Midbrain (tissue), 1 donor: ENCODE measurements at regions not wholly inside any gene's neighbourhood (a gene's known extent, or its start where the extent isn't known, plus 50 kb on each side); places are given as distances from the start of the nearest gene placed in this dataset.

ENCODE experiments used
- DNase-seq: peaks from one replicate; lab custom pipeline; 2025; lab: John Stamatoyannopoulos, UW

- no peak for DNase-seq
Measured at GRCh38 chr9:99282406-99282805, 60.3 kb downstream of the SEC61B start.

GRCh38 chr9:99285965-99286364 is 63.9 kb downstream of the SEC61B start:
- DNase-seq, result no peak

- DNase-seq, result no peak
Measured at GRCh38 chr9:99286536-99286935, 64.5 kb downstream of the SEC61B start.

- no peak for DNase-seq
Measured at GRCh38 chr9:99287641-99288040, 65.6 kb downstream of the SEC61B start.

GRCh38 chr9:99288830-99289229 is 66.7 kb downstream of the SEC61B start:
- no peak for DNase-seq

- no peak for DNase-seq
Measured at GRCh38 chr9:99294850-99295461, 72.9 kb downstream of the SEC61B start.

GRCh38 chr9:99296291-99296951 is 74.3 kb downstream of the SEC61B start:
- DNase-seq, result no peak

GRCh38 chr9:99298614-99299013 is 76.5 kb downstream of the SEC61B start:
- no peak for DNase-seq

- DNase-seq, result peak; percentile 6
Measured at GRCh38 chr9:99299211-99300102, 77.4 kb downstream of the SEC61B start.

- no peak for DNase-seq
Measured at GRCh38 chr9:99300103-99300439, 78.0 kb downstream of the SEC61B start.

GRCh38 chr9:99300603-99301002 is 78.5 kb downstream of the SEC61B start:
- DNase-seq, result no peak

- no peak for DNase-seq
Measured at GRCh38 chr9:99303177-99303576, 81.1 kb downstream of the SEC61B start.

- no peak for DNase-seq
Measured at GRCh38 chr9:99305124-99305523, 83.0 kb downstream of the SEC61B start.

GRCh38 chr9:99305820-99306811 is 84.0 kb downstream of the SEC61B start:
- DNase-seq, result no peak

GRCh38 chr9:99307851-99308250 is 85.8 kb downstream of the SEC61B start:
- no peak for DNase-seq

- no peak for DNase-seq
Measured at GRCh38 chr9:99309141-99309939, 87.3 kb downstream of the SEC61B start.

- DNase-seq, result no peak
Measured at GRCh38 chr9:99312736-99313135, 90.7 kb downstream of the SEC61B start.

- DNase-seq, result no peak
Measured at GRCh38 chr9:99319048-99319447, 97.0 kb downstream of the SEC61B start.

GRCh38 chr9:99322299-99322698 is 100.2 kb downstream of the SEC61B start:
- no peak for DNase-seq

GRCh38 chr9:99326112-99326916 is 104.2 kb downstream of the SEC61B start:
- DNase-seq, result no peak
